K562 (cell line): ENCODE measurements at regions not wholly inside any gene's neighbourhood (a gene's known extent, or its start where the extent isn't known, plus 50 kb on each side); places are given as distances from the start of the nearest gene placed in this dataset.

Experiments
- ATAC-seq: fragments of 200-7000 bp; cut with Tn5 transposase; 3 replicates; pipeline ENCODE4 v1.9.1; 2020; ENCODE audit warnings: moderate library complexity
- BruUV-seq: library from RNA; stranded (reverse); fragments of 400-500 nt; replicated peaks from 2 replicates; lab custom pipeline; 2021; lab: Mats Ljungman, UMichigan
- CTCF ChIA-PET: fragments of 300-600 bp; formaldehyde crosslinking; extraction: SDS; loops from one replicate; lab custom pipeline; 2021; ENCODE audit warnings: low intra/inter-chr PET ratio; lab: Yijun Ruan, JAX
- POLR2A ChIA-PET: fragments of 300-600, 350-650 bp; sonication (Branson Sonifier 250); formaldehyde crosslinking; extraction: SDS; loops from one replicate; lab custom pipeline; 2021; ENCODE audit warnings: antibody characterized with exemption, inconsistent platforms; lab: Yijun Ruan, JAX
- DNase-seq, 4 experiments: peaks; one replicate each; pipeline versions ENCODE4 v3.0.0 to v3.0.0-alpha.2; 2011 to 2018; ENCODE audit warnings: low spot score in 3 of 4, mixed read lengths in 3 of 4; ENCODE audit errors: extremely low read depth in 1 of 4
- FAIRE-seq: peaks from 2 replicates; lab custom pipeline; 2011; peaks lifted over from hg19 to GRCh38; lab: Jason Lieb, UNC
- H2AFZ ChIP-seq: 2 replicates; pipeline ENCODE4 v1.6.0; 2011; ENCODE audit warnings: low read depth, low read length, control low read depth, inconsistent platforms
- H3K27ac ChIP-seq: fragments of 200-600 bp; 3 replicates; pipeline ENCODE4 v1.8.0; 2011; ENCODE audit warnings: low read depth, mild to moderate bottlenecking, control low read depth, inconsistent platforms, low read length, moderate library complexity, mixed read lengths; ENCODE audit errors: extremely low read depth
- H3K27me3 ChIP-seq, 2 experiments: fragments of 300-600 bp in 1 of 2; 2 replicates in 1 of 2; 3 replicates in 1 of 2; pipeline versions ENCODE4 v1.6.0 to v1.8.0; 2011; ENCODE audit warnings: inconsistent platforms in 2 of 2, low read length in 2 of 2, mild to moderate bottlenecking in 1 of 2, mixed read lengths in 1 of 2, moderate library complexity in 1 of 2; ENCODE audit not compliant: control insufficient read depth in 2 of 2, insufficient read depth in 2 of 2
- H3K36me3 ChIP-seq: fragments of 300-600 bp; 3 replicates; pipeline ENCODE4 v1.8.0; 2011; ENCODE audit warnings: mild to moderate bottlenecking, low read length, inconsistent platforms; ENCODE audit not compliant: control insufficient read depth, insufficient read depth
- H3K4me1 ChIP-seq, 2 experiments: fragments of 200-600 bp in 1 of 2; replicated peaks in 1 of 2; 2 replicates in 1 of 2; 3 replicates in 1 of 2; pipeline versions ENCODE4 v1.5.1 to v1.8.0; 2011; ENCODE audit warnings: inconsistent platforms in 2 of 2, low read length in 2 of 2, mild to moderate bottlenecking in 1 of 2, mixed read lengths in 1 of 2, moderate library complexity in 1 of 2; ENCODE audit not compliant: control insufficient read depth in 2 of 2, insufficient read depth in 2 of 2
- H3K4me2 ChIP-seq: 2 replicates; pipeline ENCODE4 v1.6.1; 2011; ENCODE audit warnings: low read length, control low read depth, inconsistent platforms, mixed read lengths; ENCODE audit not compliant: insufficient read depth
- H3K4me3 ChIP-seq: fragments of 200-600 bp; sonication (generic), shearing (Covaris generic); 2 replicates; pipeline ENCODE4 v1.5.1; 2016; ENCODE audit warnings: control low read depth, inconsistent platforms
- H3K79me2 ChIP-seq: fragments of 200-600 bp; 3 replicates; pipeline ENCODE4 v1.8.0; 2011; ENCODE audit warnings: low read length, inconsistent platforms; ENCODE audit not compliant: control insufficient read depth, insufficient read depth
- H3K9ac ChIP-seq, 2 experiments: 2 replicates each; pipeline versions ENCODE4 v1.6.0 to v1.6.1; 2011; ENCODE audit warnings: low read depth in 2 of 2, low read length in 2 of 2, control low read depth in 1 of 2, inconsistent platforms in 1 of 2, mild to moderate bottlenecking in 1 of 2, mixed read lengths in 1 of 2; ENCODE audit not compliant: insufficient read depth in 1 of 2
- H3K9me1 ChIP-seq: one replicate; pipeline ENCODE4 v1.6.0; 2011; ENCODE audit warnings: inconsistent platforms, mild to moderate bottlenecking, low read length, moderate library complexity; ENCODE audit not compliant: control insufficient read depth, insufficient read depth
- H3K9me3 ChIP-seq: replicated peaks from 2 replicates; pipeline ENCODE4 v1.5.1; 2011; ENCODE audit warnings: low read depth, low read length, inconsistent platforms; ENCODE audit not compliant: control insufficient read depth, insufficient read depth
- H4K20me1 ChIP-seq: replicated peaks from 2 replicates; pipeline ENCODE4 v1.6.1; 2011; ENCODE audit warnings: low read length, inconsistent platforms, mixed read lengths; ENCODE audit not compliant: control insufficient read depth, insufficient read depth
- ESRRA ChIP-seq: fragments of 450-650 bp; IDR thresholded peaks from 2 replicates; pipeline ENCODE4 v1.6.1; 2014; ENCODE audit warnings: low read depth, mild to moderate bottlenecking, moderate library complexity, borderline replicate concordance
- HDAC3 ChIP-seq: fragments of 450-650 bp; IDR thresholded peaks from 2 replicates; pipeline ENCODE4 v1.6.1; 2018; ENCODE audit warnings: borderline replicate concordance, mild to moderate bottlenecking, moderate library complexity; ENCODE audit not compliant: partially characterized antibody
- MTF1 ChIP-seq: fragments of 250-450 bp; sonication (Bioruptor Pico); IDR thresholded peaks from 2 replicates; pipeline ENCODE4 v1.9.0; 2021; ENCODE audit warnings: moderate library complexity, mild to moderate bottlenecking, inconsistent platforms, borderline replicate concordance
- STAT5B ChIP-seq: fragments of 250-450 bp; sonication (Bioruptor Pico); IDR thresholded peaks from 2 replicates; pipeline ENCODE4 v1.8.0; 2021; ENCODE audit warnings: mild to moderate bottlenecking, inconsistent platforms
- U2AF1 ChIP-seq: fragments of 200-400 bp; formaldehyde crosslinking; optimal IDR thresholded peaks from 2 replicates; pipeline ENCODE3; 2017; ENCODE audit warnings: mild to moderate bottlenecking, low read depth, low read length, moderate library complexity
- ZNF197 ChIP-seq: fragments of 200-800 bp; sonication (Bioruptor generic); IDR thresholded peaks from 2 replicates; pipeline ENCODE4 v1.6.1; 2016; ENCODE audit warnings: low read depth, missing genetic modification characterization, missing compliant biosample characterization
- WGBS: fragments of 100-300 bp; shearing (Covaris generic); methylation state at CpG from one replicate; pipeline ENCODE4 v1.1.6; 2016; ENCODE audit warnings: low coverage, mixed read lengths; ENCODE audit not compliant: insufficient coverage; ENCODE audit errors: missing lambda C conversion rate; 5-methylcytosine and 5-hydroxymethylcytosine counted together
- in situ Hi-C: fragments of 300-500 bp; cut with MboI; formaldehyde crosslinking; loops from 4 replicates; pipeline ENCODE4 v1.15.0; 2018; ENCODE audit warnings: inconsistent platforms, mixed read lengths
- intact Hi-C: fragments of 100-400 bp; cut with micrococcal nuclease; formaldehyde crosslinking; loops from 2 replicates; pipeline ENCODE4 v1.14.2; 2022
- TF ChIP-seq, protein P1 (sequence below), 2 experiments: IDR thresholded peaks; 2 replicates each; pipeline ENCODE4 v1.6.1; 2011; ENCODE audit warnings: borderline replicate concordance in 1 of 2, control low read depth in 1 of 2, low read depth in 1 of 2, low read length in 1 of 2, mild to moderate bottlenecking in 1 of 2, mixed read lengths in 1 of 2, moderate library complexity in 1 of 2; ENCODE audit not compliant: insufficient read depth in 1 of 2, insufficient read length in 1 of 2, poor library complexity in 1 of 2, severe bottlenecking in 1 of 2; ENCODE audit errors: extremely low read depth in 1 of 2
- TF ChIP-seq, protein P2 (sequence below), 3 experiments: fragments of 200-800 bp in 1 of 3; fragments of 250-450 bp in 1 of 3; fragments of 450-650 bp in 1 of 3; sonication (Bioruptor Pico) in 1 of 3; sonication (Bioruptor generic) in 1 of 3; formaldehyde crosslinking in 1 of 3; IDR thresholded peaks; 2 replicates each; pipeline versions ENCODE4 v1.6.1 to v1.8.0; 2016 to 2022; ENCODE audit warnings: mild to moderate bottlenecking in 2 of 3, missing genetic modification characterization in 2 of 3, missing compliant biosample characterization in 1 of 3, moderate library complexity in 1 of 3
- TF ChIP-seq, protein P3 (sequence below): sonication (generic); formaldehyde crosslinking; IDR thresholded peaks from 2 replicates; pipeline ENCODE4 v1.8.0; 2022; ENCODE audit warnings: mild to moderate bottlenecking, missing genetic modification reagents

DNA sequence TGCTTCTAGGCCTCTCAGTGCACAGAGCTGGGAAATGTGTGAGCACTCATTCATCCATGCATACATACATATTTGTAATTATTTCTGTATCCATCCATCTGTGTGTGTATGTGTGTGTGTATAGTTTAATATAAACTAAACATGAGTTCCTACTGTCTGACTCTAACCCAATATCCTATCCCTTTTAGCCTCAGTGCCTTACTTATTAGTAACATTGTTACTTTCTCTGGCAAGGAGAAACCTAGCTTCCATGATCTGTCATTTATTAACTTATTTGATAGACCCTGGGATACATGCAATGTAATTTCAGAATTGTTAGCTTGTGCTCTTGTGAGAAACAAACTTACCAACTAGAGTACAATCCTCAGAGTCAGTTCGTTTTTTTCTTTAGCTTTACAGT is 59.0 kb upstream of the WSCD1 start (continued):
- TF ChIP-seq U2AF1 = no peak

DNA sequence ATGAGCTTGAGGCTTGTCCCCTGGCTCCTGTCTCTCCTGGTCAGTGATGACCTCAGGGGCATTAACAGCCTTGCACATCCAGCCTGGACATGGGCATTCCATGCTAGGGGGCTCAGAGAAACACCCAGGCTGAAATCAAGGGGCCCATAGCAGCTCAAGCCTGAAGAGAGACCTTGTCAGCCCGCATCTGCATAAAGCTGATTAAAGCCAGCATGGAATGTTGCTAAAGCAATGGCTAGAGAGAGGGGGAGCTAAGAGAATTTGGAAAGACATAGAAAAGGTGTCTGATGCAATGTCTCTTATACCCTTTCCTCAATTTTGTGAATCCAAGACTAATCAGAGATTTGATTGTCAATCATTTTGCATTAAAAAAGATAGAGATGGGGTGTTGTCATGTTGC is 51.4 kb upstream of the WSCD1 start:
- no peaks in the 10 kb centered on the region for H3K4me1 ChIP-seq
- no peak overlapping the region for H3K4me2 ChIP-seq
- H3K27ac ChIP-seq = no peak overlapping the region
- H3K36me3 ChIP-seq = no peaks in the 10 kb centered on the region
- H3K9ac ChIP-seq = no peak overlapping the region
- ChIA-PET POLR2A (no interaction called here), CTCF (no interaction called here)
- H4K20me1 ChIP-seq = no peaks in the 10 kb centered on the region
- H3K4me3 ChIP-seq = no peak overlapping the region
- peaks cover 0 to under 1% of the 10 kb centered on the region in 2 experiments; a peak in 2 of 5 replicates for H3K27me3 ChIP-seq
- in situ Hi-C loops = no loop called here
- TF ChIP-seq STAT5B (CRISPR knock-in tag) (no peak), ZNF197 (no peak), MTF1 (no peak), HDAC3 (no peak), ESRRA (no peak)
- TF ChIP-seq, protein P1, sequence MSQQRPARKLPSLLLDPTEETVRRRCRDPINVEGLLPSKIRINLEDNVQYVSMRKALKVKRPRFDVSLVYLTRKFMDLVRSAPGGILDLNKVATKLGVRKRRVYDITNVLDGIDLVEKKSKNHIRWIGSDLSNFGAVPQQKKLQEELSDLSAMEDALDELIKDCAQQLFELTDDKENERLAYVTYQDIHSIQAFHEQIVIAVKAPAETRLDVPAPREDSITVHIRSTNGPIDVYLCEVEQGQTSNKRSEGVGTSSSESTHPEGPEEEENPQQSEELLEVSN (IDR thresholded peaks at IDR 0.05; ENCODE audit: borderline replicate concordance in 1 of 2, extremely low read depth in 1 of 2, insufficient read depth in 1 of 2, insufficient read length in 1 of 2, low read depth in 1 of 2, low read length in 1 of 2, poor library complexity in 1 of 2, severe bottlenecking in 1 of 2) = no peak
- TF ChIP-seq, protein P2, sequence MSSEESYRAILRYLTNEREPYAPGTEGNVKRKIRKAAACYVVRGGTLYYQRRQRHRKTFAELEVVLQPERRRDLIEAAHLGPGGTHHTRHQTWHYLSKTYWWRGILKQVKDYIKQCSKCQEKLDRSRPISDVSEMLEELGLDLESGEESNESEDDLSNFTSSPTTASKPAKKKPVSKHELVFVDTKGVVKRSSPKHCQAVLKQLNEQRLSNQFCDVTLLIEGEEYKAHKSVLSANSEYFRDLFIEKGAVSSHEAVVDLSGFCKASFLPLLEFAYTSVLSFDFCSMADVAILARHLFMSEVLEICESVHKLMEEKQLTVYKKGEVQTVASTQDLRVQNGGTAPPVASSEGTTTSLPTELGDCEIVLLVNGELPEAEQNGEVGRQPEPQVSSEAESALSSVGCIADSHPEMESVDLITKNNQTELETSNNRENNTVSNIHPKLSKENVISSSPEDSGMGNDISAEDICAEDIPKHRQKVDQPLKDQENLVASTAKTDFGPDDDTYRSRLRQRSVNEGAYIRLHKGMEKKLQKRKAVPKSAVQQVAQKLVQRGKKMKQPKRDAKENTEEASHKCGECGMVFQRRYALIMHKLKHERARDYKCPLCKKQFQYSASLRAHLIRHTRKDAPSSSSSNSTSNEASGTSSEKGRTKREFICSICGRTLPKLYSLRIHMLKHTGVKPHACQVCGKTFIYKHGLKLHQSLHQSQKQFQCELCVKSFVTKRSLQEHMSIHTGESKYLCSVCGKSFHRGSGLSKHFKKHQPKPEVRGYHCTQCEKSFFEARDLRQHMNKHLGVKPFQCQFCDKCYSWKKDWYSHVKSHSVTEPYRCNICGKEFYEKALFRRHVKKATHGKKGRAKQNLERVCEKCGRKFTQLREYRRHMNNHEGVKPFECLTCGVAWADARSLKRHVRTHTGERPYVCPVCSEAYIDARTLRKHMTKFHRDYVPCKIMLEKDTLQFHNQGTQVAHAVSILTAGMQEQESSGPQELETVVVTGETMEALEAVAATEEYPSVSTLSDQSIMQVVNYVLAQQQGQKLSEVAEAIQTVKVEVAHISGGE (CRISPR knock-in tag; IDR thresholded peaks at IDR 0.05) = no peak
- TF ChIP-seq, protein P3, sequence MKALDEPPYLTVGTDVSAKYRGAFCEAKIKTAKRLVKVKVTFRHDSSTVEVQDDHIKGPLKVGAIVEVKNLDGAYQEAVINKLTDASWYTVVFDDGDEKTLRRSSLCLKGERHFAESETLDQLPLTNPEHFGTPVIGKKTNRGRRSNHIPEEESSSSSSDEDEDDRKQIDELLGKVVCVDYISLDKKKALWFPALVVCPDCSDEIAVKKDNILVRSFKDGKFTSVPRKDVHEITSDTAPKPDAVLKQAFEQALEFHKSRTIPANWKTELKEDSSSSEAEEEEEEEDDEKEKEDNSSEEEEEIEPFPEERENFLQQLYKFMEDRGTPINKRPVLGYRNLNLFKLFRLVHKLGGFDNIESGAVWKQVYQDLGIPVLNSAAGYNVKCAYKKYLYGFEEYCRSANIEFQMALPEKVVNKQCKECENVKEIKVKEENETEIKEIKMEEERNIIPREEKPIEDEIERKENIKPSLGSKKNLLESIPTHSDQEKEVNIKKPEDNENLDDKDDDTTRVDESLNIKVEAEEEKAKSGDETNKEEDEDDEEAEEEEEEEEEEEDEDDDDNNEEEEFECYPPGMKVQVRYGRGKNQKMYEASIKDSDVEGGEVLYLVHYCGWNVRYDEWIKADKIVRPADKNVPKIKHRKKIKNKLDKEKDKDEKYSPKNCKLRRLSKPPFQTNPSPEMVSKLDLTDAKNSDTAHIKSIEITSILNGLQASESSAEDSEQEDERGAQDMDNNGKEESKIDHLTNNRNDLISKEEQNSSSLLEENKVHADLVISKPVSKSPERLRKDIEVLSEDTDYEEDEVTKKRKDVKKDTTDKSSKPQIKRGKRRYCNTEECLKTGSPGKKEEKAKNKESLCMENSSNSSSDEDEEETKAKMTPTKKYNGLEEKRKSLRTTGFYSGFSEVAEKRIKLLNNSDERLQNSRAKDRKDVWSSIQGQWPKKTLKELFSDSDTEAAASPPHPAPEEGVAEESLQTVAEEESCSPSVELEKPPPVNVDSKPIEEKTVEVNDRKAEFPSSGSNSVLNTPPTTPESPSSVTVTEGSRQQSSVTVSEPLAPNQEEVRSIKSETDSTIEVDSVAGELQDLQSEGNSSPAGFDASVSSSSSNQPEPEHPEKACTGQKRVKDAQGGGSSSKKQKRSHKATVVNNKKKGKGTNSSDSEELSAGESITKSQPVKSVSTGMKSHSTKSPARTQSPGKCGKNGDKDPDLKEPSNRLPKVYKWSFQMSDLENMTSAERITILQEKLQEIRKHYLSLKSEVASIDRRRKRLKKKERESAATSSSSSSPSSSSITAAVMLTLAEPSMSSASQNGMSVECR (CRISPR knock-in tag) = no peak
- no peaks in the 10 kb centered on the region for H3K79me2 ChIP-seq
- no TSS peak for BruUV-seq
- DNase-seq (no peak), ATAC-seq (no peak), FAIRE-seq (no peak)
- H3K9me1 ChIP-seq = no peaks in the 10 kb centered on the region
- H3K9me3 ChIP-seq = no peaks in the 10 kb centered on the region
- intact Hi-C loops = no loop called here
- WGBS = 0% methylated on average over 1 of the region's 1 CpG
- H2AFZ ChIP-seq = no peak overlapping the region
